Endometrium (tissue), 2 donors: ENCODE measurements at regions not wholly inside any gene's neighbourhood (a gene's known extent, or its start where the extent isn't known, plus 50 kb on each side); places are given as distances from the start of the nearest gene placed in this dataset.
"Not testable (repeated sequence)": the region's sequence is repeated elsewhere in the genome, so short reads cannot be mapped to it uniquely, and the experiment has no call there.

Source experiments
- FAIRE-seq: peaks from 2 replicates; lab custom pipeline; 2012; peaks lifted over from hg19 to GRCh38; lab: Jason Lieb, UNC
- donor health status: control.
- donor health status: control.

- FAIRE-seq: not testable (repeated sequence)
Observed at GRCh38 chr3:20547361-20548269, 361.6 kb upstream of the SGO1 start.

GRCh38 chr3:20546636-20547035, 360.6 kb upstream of the SGO1 start:
- FAIRE-seq: no peak

- no peak for FAIRE-seq
Observed at GRCh38 chr3:20543535-20544226, 357.7 kb upstream of the SGO1 start.

- no peak for FAIRE-seq
Observed at GRCh38 chr3:20540066-20540465, 354.1 kb upstream of the SGO1 start.

- no peak for FAIRE-seq
Observed at GRCh38 chr3:20539666-20540065, 353.7 kb upstream of the SGO1 start.

GRCh38 chr3:20537234-20537633, 351.2 kb upstream of the SGO1 start:
- no peak for FAIRE-seq

- peak; percentile 63 for FAIRE-seq
Observed at GRCh38 chr3:20529911-20530310, 343.9 kb upstream of the SGO1 start.

GRCh38 chr3:20528180-20528770, 342.3 kb upstream of the SGO1 start:
- FAIRE-seq: peak; percentile 94

- FAIRE-seq: no peak
Observed at GRCh38 chr3:20527368-20527767, 341.4 kb upstream of the SGO1 start.

- FAIRE-seq: no peak
Observed at GRCh38 chr3:20524328-20524727, 338.3 kb upstream of the SGO1 start.

GRCh38 chr3:20523293-20523692, 337.3 kb upstream of the SGO1 start:
- no peak for FAIRE-seq

- not testable (repeated sequence) for FAIRE-seq
Observed at GRCh38 chr3:20517316-20517715, 331.3 kb upstream of the SGO1 start.

GRCh38 chr3:20516311-20516710, 330.3 kb upstream of the SGO1 start:
- no peak for FAIRE-seq

- FAIRE-seq: no peak
Observed at GRCh38 chr3:20515834-20516233, 329.8 kb upstream of the SGO1 start.

GRCh38 chr3:20511863-20512505, 326.0 kb upstream of the SGO1 start:
- peak; percentile 26 for FAIRE-seq

- no peak for FAIRE-seq
Observed at GRCh38 chr3:20510396-20510795, 324.4 kb upstream of the SGO1 start.

- no peak for FAIRE-seq
Observed at GRCh38 chr3:20503394-20504082, 317.5 kb upstream of the SGO1 start.

- peak; percentile 23 for FAIRE-seq
Observed at GRCh38 chr3:20490996-20491395, 305.0 kb upstream of the SGO1 start.

- FAIRE-seq: no peak
Observed at GRCh38 chr3:20488151-20488550, 302.1 kb upstream of the SGO1 start.

GRCh38 chr3:20484126-20484525, 298.1 kb upstream of the SGO1 start:
- FAIRE-seq: no peak

GRCh38 chr3:20482350-20482749, 296.3 kb upstream of the SGO1 start:
- no peak for FAIRE-seq
